Uterus (tissue), 3 donors: ENCODE measurements at regions not wholly inside any gene's neighbourhood (a gene's known extent, or its start where the extent isn't known, plus 50 kb on each side); places are given as distances from the start of the nearest gene placed in this dataset.

Source experiments
- DNase-seq, 2 donors: peaks; one replicate each; pipeline ENCODE4 v3.0.0-alpha.2; 2019 to 2020
- H3K27ac ChIP-seq, 2 donors: fragments of 200-600 bp; sonication (generic); 1 replicate in 1 of 2; 2 replicates in 1 of 2; pipeline ENCODE4 v1.5.1; 2016 to 2018
- H3K27me3 ChIP-seq, 2 donors: fragments of 200-600 bp; sonication (generic); one replicate each; pipeline ENCODE4 v1.5.1; 2018 to 2019; ENCODE audit warnings: control low read depth in 1 of 2
- H3K36me3 ChIP-seq, 2 donors: fragments of 200-600 bp; sonication (generic); one replicate each; pipeline ENCODE4 v1.5.1; 2019; ENCODE audit warnings: control low read depth in 1 of 2
- H3K4me1 ChIP-seq, 2 donors: fragments of 200-600 bp; sonication (generic); one replicate each; pipeline ENCODE4 v1.5.1; 2018 to 2019; ENCODE audit warnings: control low read depth in 1 of 2
- H3K4me3 ChIP-seq, 2 donors: fragments of 200-600 bp; sonication (generic); 1 replicate in 1 of 2; 2 replicates in 1 of 2; pipeline ENCODE4 v1.5.1; 2018 to 2019; ENCODE audit warnings: mild to moderate bottlenecking in 1 of 2
- H3K9me3 ChIP-seq, 2 donors: fragments of 200-600 bp; sonication (generic); one replicate each; pipeline ENCODE4 v1.5.1; 2019; ENCODE audit warnings: control low read depth in 1 of 2
- POLR2A ChIP-seq, 2 donors: fragments of 450-650 bp; IDR thresholded peaks; one replicate each; pipeline ENCODE4 v1.6.1; 2016; ENCODE audit warnings: antibody characterized with exemption in 2 of 2, mild to moderate bottlenecking in 1 of 2, moderate library complexity in 1 of 2
- intact Hi-C: fragments of 100-400 bp; cut with DNase I; formaldehyde crosslinking; loops from one replicate; pipeline ENCODE4 v1.15.1; 2023; ENCODE audit warnings: low total_unique reads
- TF ChIP-seq, protein P1 (sequence below), 4 experiments: fragments of 200-600 bp in 2 of 4; fragments of 450-650 bp in 2 of 4; sonication (generic) in 2 of 4; IDR thresholded peaks; one replicate each; pipeline ENCODE4 v1.5.1; 2016 to 2019; ENCODE audit warnings: antibody characterized with exemption in 4 of 4, mild to moderate bottlenecking in 2 of 4, moderate library complexity in 1 of 4
- donor health status: DM: yes; HTN: yes; CAD: no.

DNA sequence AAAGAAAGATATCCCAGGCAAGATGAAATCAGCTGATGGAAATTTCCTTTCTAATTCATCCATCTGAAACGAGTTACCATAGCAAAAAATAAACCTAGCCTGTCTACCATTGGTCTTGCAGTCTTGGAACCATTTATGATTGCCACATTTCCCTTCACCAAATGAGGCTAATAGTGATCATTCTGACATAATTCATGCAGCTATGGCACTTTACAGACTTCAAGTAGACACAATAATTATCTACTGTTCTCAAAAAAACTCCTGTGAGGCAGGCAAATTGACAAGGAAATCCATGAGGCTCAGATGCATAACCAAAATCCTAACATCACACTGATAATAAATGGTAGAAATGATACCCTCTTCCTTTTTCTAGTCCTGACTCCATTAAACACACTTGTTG lies 1669.7 kb upstream of the LRRTM1 start:
- Histone ChIP-seq H3K27me3 (no peaks in the 10 kb centered on the region), H3K4me3 (no peak overlapping the region), H3K9me3 (no peaks in the 10 kb centered on the region), H3K36me3 (no peaks in the 10 kb centered on the region), H3K27ac (no peak overlapping the region), H3K4me1 (no peaks in the 10 kb centered on the region)
- intact Hi-C loops = no loop called here
- DNase-seq = no peak
- TF ChIP-seq POLR2A (IDR thresholded peaks at IDR 0.05) = no peak
- TF ChIP-seq, protein P1, sequence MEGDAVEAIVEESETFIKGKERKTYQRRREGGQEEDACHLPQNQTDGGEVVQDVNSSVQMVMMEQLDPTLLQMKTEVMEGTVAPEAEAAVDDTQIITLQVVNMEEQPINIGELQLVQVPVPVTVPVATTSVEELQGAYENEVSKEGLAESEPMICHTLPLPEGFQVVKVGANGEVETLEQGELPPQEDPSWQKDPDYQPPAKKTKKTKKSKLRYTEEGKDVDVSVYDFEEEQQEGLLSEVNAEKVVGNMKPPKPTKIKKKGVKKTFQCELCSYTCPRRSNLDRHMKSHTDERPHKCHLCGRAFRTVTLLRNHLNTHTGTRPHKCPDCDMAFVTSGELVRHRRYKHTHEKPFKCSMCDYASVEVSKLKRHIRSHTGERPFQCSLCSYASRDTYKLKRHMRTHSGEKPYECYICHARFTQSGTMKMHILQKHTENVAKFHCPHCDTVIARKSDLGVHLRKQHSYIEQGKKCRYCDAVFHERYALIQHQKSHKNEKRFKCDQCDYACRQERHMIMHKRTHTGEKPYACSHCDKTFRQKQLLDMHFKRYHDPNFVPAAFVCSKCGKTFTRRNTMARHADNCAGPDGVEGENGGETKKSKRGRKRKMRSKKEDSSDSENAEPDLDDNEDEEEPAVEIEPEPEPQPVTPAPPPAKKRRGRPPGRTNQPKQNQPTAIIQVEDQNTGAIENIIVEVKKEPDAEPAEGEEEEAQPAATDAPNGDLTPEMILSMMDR (IDR thresholded peaks at IDR 0.05) = no peak

DNA sequence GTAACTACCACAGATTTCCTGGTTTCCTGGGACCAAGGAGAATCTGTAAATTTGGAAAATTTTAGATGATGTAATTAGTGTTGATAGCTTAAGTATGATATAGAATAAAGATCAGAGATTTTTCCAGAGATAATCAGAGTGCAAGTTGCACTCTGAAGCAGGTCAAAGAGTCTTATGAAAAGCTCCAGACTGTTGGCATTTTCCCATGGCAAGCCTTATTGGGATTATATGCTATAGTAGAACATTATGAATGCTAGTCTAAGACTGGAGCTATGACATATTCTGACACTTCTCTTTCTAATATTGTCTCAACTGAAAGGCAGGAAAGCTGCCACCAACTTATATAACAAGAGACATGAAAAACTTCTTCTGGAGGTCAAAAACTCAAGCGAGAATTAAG lies 1638.3 kb upstream of the LRRTM1 start:
- Histone ChIP-seq H3K27ac (no peak overlapping the region), H3K4me3 (no peak overlapping the region), H3K4me1 (no peaks in the 10 kb centered on the region), H3K27me3 (no peaks in the 10 kb centered on the region), H3K9me3 (no peaks in the 10 kb centered on the region), H3K36me3 (no peaks in the 10 kb centered on the region)
- no peak for DNase-seq
- no peak for TF ChIP-seq POLR2A (IDR thresholded peaks at IDR 0.05)
- TF ChIP-seq, protein P1 (IDR thresholded peaks at IDR 0.05) = no peak
- intact Hi-C loops = no loop called here

DNA sequence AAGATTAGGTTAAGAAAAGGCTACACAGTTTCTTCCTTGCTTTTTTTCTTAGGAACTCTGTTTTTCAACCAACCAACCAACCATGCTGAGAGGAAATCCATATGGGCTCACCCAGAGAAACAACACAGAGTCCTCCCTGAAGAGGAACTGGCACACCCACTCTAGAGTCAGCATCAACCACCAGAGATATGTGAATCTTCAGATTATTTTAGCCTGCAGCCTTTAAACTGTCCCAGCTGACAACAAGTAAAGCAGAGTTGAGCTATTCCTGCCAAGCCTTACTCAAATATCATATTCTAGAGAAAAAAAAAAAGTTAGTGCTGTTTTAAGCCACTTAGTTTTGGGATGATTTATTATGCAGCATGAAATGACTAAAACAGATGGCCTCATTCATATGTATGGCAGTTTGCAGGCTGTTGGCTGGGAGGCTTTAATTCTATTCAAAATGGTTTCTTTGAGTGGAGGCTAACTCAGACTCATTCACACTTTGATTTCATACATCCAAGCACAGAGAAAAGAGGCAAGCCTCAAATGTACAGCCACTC lies 1637.7 kb upstream of the LRRTM1 start:
- no peak overlapping the region for H3K4me3 ChIP-seq
- H3K27me3 ChIP-seq = no peaks in the 10 kb centered on the region
- no peaks in the 10 kb centered on the region for H3K36me3 ChIP-seq
- TF ChIP-seq, protein P1 (IDR thresholded peaks at IDR 0.05) = no peak
- no peak for TF ChIP-seq POLR2A (IDR thresholded peaks at IDR 0.05)
- DNase-seq = no peak
- no peaks in the 10 kb centered on the region for H3K9me3 ChIP-seq
- H3K27ac ChIP-seq = no peak overlapping the region
- no peaks in the 10 kb centered on the region for H3K4me1 ChIP-seq
- intact Hi-C loops = no loop called here

DNA sequence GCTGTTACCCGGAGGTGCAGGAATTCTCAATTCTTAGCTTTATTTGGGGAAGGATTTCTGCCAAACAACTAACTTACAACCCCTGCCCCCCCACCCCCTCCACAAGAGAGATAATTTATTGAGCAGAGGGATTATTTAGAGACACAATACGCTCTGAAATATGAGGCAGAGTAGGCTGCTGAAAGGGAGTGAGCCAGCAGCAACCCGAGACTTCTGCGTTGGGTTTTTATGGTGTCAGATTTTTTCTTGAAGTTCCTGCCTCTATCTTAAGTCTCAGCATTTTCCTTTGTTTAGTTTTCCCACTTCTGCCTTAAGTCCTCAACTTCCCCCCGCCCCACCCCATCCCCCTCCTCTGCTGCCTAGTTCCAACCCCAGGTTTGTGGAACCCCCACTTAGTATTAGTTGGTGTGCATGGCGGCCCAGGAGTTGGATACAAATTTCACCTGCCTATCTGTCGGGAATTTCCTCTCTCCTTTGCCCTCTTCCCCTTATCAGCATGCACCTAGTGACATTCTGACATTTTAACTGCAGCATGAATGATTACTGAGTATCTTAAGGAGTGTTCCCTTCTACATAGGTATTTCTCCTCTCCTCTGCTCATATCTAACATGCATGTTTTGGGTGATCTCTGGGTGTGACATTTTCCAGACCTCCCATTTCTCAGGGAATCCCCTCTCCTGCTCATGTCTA lies 1635.9 kb upstream of the LRRTM1 start:
- Histone ChIP-seq H3K36me3 (no peaks in the 10 kb centered on the region), H3K4me1 (no peaks in the 10 kb centered on the region), H3K9me3 (no peaks in the 10 kb centered on the region), H3K27ac (no peak overlapping the region), H3K27me3 (no peaks in the 10 kb centered on the region), H3K4me3 (no peak overlapping the region)
- DNase-seq = no peak
- TF ChIP-seq, protein P1 (IDR thresholded peaks at IDR 0.05) = no peak
- TF ChIP-seq POLR2A (IDR thresholded peaks at IDR 0.05) = no peak
- intact Hi-C loops = no loop called here

DNA sequence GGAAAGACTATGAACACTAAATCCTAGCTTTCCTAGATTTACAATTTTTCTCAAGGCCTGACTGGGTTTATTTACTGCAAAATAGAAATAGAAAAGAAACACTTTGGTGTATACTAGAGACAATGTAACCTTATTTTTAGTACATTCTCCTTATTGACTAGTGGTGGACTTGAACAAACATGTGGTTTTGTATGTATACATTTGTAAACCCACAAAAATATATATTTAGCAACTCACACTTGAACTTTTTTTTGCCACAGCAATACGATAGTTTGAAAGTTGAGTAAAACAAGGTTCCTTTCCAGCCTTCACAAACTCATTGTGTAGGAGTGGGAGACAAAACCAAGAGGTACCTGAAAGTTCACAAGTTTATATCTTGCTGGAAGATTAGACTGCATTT lies 1633.4 kb upstream of the LRRTM1 start:
- H3K36me3 ChIP-seq = no peaks in the 10 kb centered on the region
- no peak for TF ChIP-seq POLR2A (IDR thresholded peaks at IDR 0.05)
- TF ChIP-seq, protein P1 (IDR thresholded peaks at IDR 0.05) = no peak
- no peak for DNase-seq
- intact Hi-C loops = no loop called here
- H3K4me3 ChIP-seq = no peak overlapping the region
- no peak overlapping the region for H3K27ac ChIP-seq
- no peaks in the 10 kb centered on the region for H3K4me1 ChIP-seq
- no peaks in the 10 kb centered on the region for H3K27me3 ChIP-seq
- no peaks in the 10 kb centered on the region for H3K9me3 ChIP-seq
